Panc1 (cell line): ENCODE measurements at regions not wholly inside any gene's neighbourhood (a gene's known extent, or its start where the extent isn't known, plus 50 kb on each side); places are given as distances from the start of the nearest gene placed in this dataset.

ENCODE experiments used
- ATAC-seq: fragments of 200-7000 bp; cut with Tn5 transposase; 2 replicates; pipeline ENCODE4 v1.9.1; 2020; ENCODE audit warnings: mild to moderate bottlenecking, moderate library complexity
- BruUV-seq: library from RNA; stranded (reverse); fragments of 400-500 nt; replicated peaks from 2 replicates; lab custom pipeline; 2021; lab: Mats Ljungman, UMichigan
- CTCF ChIA-PET: fragments of 300-600 bp; sonication (Branson Sonifier 250); formaldehyde crosslinking; loops from one replicate; lab custom pipeline; 2022; ENCODE audit warnings: antibody characterized with exemption; lab: Charles Lee
- POLR2A ChIA-PET: fragments of 300-600 bp; sonication (Branson Sonifier 250); formaldehyde crosslinking; loops from one replicate; lab custom pipeline; 2022; ENCODE audit warnings: antibody characterized with exemption; lab: Charles Lee
- DNase-seq: peaks from one replicate; pipeline ENCODE4 v3.0.0-alpha.2; 2010; ENCODE audit warnings: low read depth, low spot score
- H3K27ac ChIP-seq: 2 replicates; pipeline ENCODE4 v1.5.1; 2011; ENCODE audit warnings: mild to moderate bottlenecking, low read length, inconsistent platforms
- H3K27me3 ChIP-seq: fragments of 200-500 bp; sonication (Bioruptor generic); 2 replicates; pipeline ENCODE4 v1.6.0; 2014; ENCODE audit warnings: low read length, inconsistent platforms; ENCODE audit not compliant: control insufficient read depth, insufficient read depth
- H3K36me3 ChIP-seq: fragments of 200-500 bp; sonication (Bioruptor generic); 2 replicates; pipeline ENCODE4 v1.5.1; 2014; ENCODE audit warnings: inconsistent platforms, mild to moderate bottlenecking, low read length, moderate library complexity; ENCODE audit not compliant: control insufficient read depth, insufficient read depth
- H3K4me1 ChIP-seq: 2 replicates; pipeline ENCODE4 v1.5.1; 2011; ENCODE audit warnings: inconsistent platforms, mild to moderate bottlenecking, low read length, moderate library complexity; ENCODE audit not compliant: control insufficient read depth, insufficient read depth
- H3K4me3 ChIP-seq, 2 experiments: 2 replicates each; pipeline ENCODE4 v1.5.1; 2011 to 2012; ENCODE audit warnings: low read depth in 2 of 2, low read length in 2 of 2, mild to moderate bottlenecking in 2 of 2, inconsistent platforms in 1 of 2, moderate library complexity in 1 of 2
- H3K9me3 ChIP-seq: fragments of 200-500 bp; sonication (Bioruptor generic); 2 replicates; pipeline ENCODE4 v1.5.1; 2014; ENCODE audit warnings: low read depth, mild to moderate bottlenecking, inconsistent platforms, low read length, moderate library complexity; ENCODE audit not compliant: control insufficient read depth, insufficient read depth
- CTCF ChIP-seq: fragments of 450-650 bp; IDR thresholded peaks from 2 replicates; pipeline ENCODE4 v1.5.1; 2017; ENCODE audit warnings: mild to moderate bottlenecking
- POLR2AphosphoS5 ChIP-seq: IDR thresholded peaks from 2 replicates; pipeline ENCODE4 v1.6.1; 2012; ENCODE audit warnings: mild to moderate bottlenecking, low read depth, low read length, moderate library complexity
- REST ChIP-seq, 2 experiments: IDR thresholded peaks; 2 replicates each; pipeline ENCODE4 v1.6.1; 2011 to 2012; ENCODE audit warnings: low read depth in 2 of 2, control low read depth in 1 of 2, low read length in 1 of 2, mild to moderate bottlenecking in 1 of 2, moderate library complexity in 1 of 2; ENCODE audit not compliant: insufficient read depth in 1 of 2
- SIN3A ChIP-seq: IDR thresholded peaks from 2 replicates; pipeline ENCODE4 v1.6.1; 2012; ENCODE audit warnings: low read depth, mild to moderate bottlenecking, low read length, moderate library complexity, borderline replicate concordance; ENCODE audit not compliant: insufficient read depth
- TCF7L2 ChIP-seq: IDR thresholded peaks from 2 replicates; pipeline ENCODE4 v1.6.1; 2011; ENCODE audit warnings: mild to moderate bottlenecking, low read depth, low read length, inconsistent platforms
- in situ Hi-C: cut with HindIII; loops from 2 replicates; pipeline ENCODE4 v1.10.0; 2016; ENCODE audit warnings: low sequenced_read_pairs, low pct_unique_long_range_greater_than_20kb
- intact Hi-C: fragments of 100-400 bp; cut with micrococcal nuclease; formaldehyde crosslinking; loops from one replicate; pipeline ENCODE4 v1.10.0; 2022; ENCODE audit not compliant: unreplicated experiment

- H3K4me1 ChIP-seq = no peaks in the 10 kb centered on the region
- peaks cover 7% of the 10 kb centered on the region; the same call in 1 of the 2 replicates for H3K27me3 ChIP-seq
- CTCF ChIA-PET = no interaction called here
- H3K4me3 ChIP-seq = no peak overlapping the region
- no peaks in the 10 kb centered on the region for H3K36me3 ChIP-seq
- POLR2A ChIA-PET = no interaction called here
- DNase-seq = no peak
- ATAC-seq = no peak
- no TSS peak for BruUV-seq
- H3K27ac ChIP-seq = no peak overlapping the region
- in situ Hi-C loops (no loop called here), intact Hi-C loops (no loop called here)
- no peaks in the 10 kb centered on the region for H3K9me3 ChIP-seq
- TF ChIP-seq SIN3A (no peak), POLR2AphosphoS5 (no peak), CTCF (no peak), REST (IDR thresholded peaks at IDR 0.05; ENCODE audit: insufficient read depth in 1 of 2, low read depth in 2 of 2, low read length in 1 of 2) (no peak), TCF7L2 (no peak)
Measured at GRCh38 chr2:554444-554843, 122.8 kb downstream of the TMEM18 start.

- POLR2A ChIA-PET = no interaction called here
- CTCF ChIA-PET = no interaction called here
Measured at GRCh38 chr2:552906-553305, 124.3 kb downstream of the TMEM18 start.

More at GRCh38 chr2:552906-553305, 124.3 kb downstream of the TMEM18 start:
- intact Hi-C loops (no loop called here), in situ Hi-C loops (no loop called here)
- no peaks in the 10 kb centered on the region for H3K9me3 ChIP-seq
- no TSS peak for BruUV-seq
- ATAC-seq (no peak), DNase-seq (no peak)
- H3K36me3 ChIP-seq = no peaks in the 10 kb centered on the region
- H3K4me1 ChIP-seq = no peaks in the 10 kb centered on the region
- peaks cover 6% of the 10 kb centered on the region; the same call in 1 of the 2 replicates for H3K27me3 ChIP-seq
- no peak overlapping the region for H3K27ac ChIP-seq
- H3K4me3 ChIP-seq = no peak overlapping the region
- TF ChIP-seq CTCF (no peak), POLR2AphosphoS5 (no peak), REST (IDR thresholded peaks at IDR 0.05; ENCODE audit: insufficient read depth in 1 of 2, low read depth in 2 of 2, low read length in 1 of 2) (no peak), TCF7L2 (no peak), SIN3A (no peak)
